RPMI7951 (cell line): ENCODE measurements at regions not wholly inside any gene's neighbourhood (a gene's known extent, or its start where the extent isn't known, plus 50 kb on each side); places are given as distances from the start of the nearest gene placed in this dataset.
"Not testable (repeated sequence)": the region's sequence is repeated elsewhere in the genome, so short reads cannot be mapped to it uniquely, and the experiment has no call there.

Experiments used
- DNase-seq: peaks from one replicate; pipeline ENCODE4 v3.0.0-alpha.2; 2012; ENCODE audit warnings: low read depth

DNA sequence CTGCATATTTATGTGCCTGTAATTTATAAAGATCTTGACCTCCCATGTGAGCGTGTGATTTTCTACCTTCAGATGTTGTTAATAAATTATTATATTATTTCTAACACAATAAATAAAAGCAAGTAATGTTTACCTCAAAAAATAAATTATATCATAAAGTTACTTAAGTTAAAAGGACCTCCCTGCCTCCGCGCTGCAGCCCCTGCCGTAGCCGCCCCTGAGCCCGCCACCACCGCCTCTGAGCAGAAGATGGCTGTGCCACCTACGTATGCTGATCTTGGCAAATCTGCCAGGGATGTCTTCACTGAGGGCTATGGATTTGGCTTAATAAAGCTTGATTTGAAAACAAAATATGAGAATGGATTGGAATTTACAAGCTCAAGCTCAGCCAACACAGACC is 119.6 kb upstream of the BRWD3 start:
- no peak for DNase-seq

- no peak for DNase-seq
Observed at GRCh38 chrX:80917919-80918318, 108.2 kb upstream of the BRWD3 start.

DNA sequence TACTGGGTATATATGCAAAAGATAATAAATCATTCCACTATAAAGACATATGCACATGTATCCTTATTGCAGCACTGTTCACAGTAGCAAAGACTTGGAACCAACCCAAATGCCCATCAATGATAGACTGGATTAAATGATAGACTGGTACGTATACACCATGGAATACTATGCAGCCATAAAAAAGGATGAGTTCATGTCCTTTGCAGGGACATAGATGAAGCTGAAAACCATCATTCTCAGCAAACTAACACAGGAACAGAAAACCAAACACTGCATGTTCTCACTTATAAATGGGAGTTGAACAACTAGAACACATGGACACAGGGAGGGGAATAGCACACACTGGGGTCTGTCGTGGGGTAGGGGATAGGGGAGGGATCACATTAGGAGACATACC is 102.7 kb upstream of the BRWD3 start:
- not testable (repeated sequence) for DNase-seq

GRCh38 chrX:80879916-80880315 is 70.2 kb upstream of the BRWD3 start:
- DNase-seq = peak; percentile 0

GRCh38 chrX:80879143-80879542 is 69.5 kb upstream of the BRWD3 start:
- DNase-seq = no peak

- DNase-seq = peak; percentile 18
Observed at GRCh38 chrX:80876877-80877276, 67.2 kb upstream of the BRWD3 start.
